Activated T-helper 1 cell treated with anti-CD3 and anti-CD28 coated beads, Interleukin-12 subunit alpha, Interleukin-12 subunit beta, Interleukin-2, Interleukin-4 antibody, amounts not matched to agents 30 ng/mL and 10 ng/mL and 1 ng/mL, durations not matched to agents 14 hours and 24 hours and 36 hours (primary cell): ENCODE measurements at regions not wholly inside any gene's neighbourhood (a gene's known extent, or its start where the extent isn't known, plus 50 kb on each side); places are given as distances from the start of the nearest gene placed in this dataset.

Experiments
- DNase-seq: peaks from one replicate; pipeline ENCODE4 v3.0.0; 2021; ENCODE audit warnings: low spot score
- H3K27ac Mint-ChIP-seq: one replicate; pipeline ENCODE4 v1.8.0; 2021; ENCODE audit warnings: mild to moderate bottlenecking, mixed read lengths
- H3K27me3 Mint-ChIP-seq: one replicate; pipeline ENCODE4 v1.8.0; 2022; ENCODE audit warnings: mild to moderate bottlenecking, moderate library complexity, mixed read lengths; ENCODE audit not compliant: insufficient read depth
- H3K36me3 Mint-ChIP-seq: one replicate; pipeline ENCODE4 v1.8.0; 2021; ENCODE audit warnings: low read depth, mixed read lengths
- H3K4me1 Mint-ChIP-seq: one replicate; pipeline ENCODE4 v1.8.0; 2021; ENCODE audit warnings: low read depth, mixed read lengths
- H3K4me3 Mint-ChIP-seq: one replicate; pipeline ENCODE4 v1.8.0; 2021; ENCODE audit warnings: mild to moderate bottlenecking, moderate library complexity, mixed read lengths
- H3K9me3 Mint-ChIP-seq: one replicate; pipeline ENCODE4 v1.8.0; 2021; ENCODE audit warnings: mixed read lengths
- intact Hi-C: fragments of 100-400 bp; cut with micrococcal nuclease; formaldehyde crosslinking; loops from one replicate; pipeline ENCODE4 v1.15.1; 2024

DNA sequence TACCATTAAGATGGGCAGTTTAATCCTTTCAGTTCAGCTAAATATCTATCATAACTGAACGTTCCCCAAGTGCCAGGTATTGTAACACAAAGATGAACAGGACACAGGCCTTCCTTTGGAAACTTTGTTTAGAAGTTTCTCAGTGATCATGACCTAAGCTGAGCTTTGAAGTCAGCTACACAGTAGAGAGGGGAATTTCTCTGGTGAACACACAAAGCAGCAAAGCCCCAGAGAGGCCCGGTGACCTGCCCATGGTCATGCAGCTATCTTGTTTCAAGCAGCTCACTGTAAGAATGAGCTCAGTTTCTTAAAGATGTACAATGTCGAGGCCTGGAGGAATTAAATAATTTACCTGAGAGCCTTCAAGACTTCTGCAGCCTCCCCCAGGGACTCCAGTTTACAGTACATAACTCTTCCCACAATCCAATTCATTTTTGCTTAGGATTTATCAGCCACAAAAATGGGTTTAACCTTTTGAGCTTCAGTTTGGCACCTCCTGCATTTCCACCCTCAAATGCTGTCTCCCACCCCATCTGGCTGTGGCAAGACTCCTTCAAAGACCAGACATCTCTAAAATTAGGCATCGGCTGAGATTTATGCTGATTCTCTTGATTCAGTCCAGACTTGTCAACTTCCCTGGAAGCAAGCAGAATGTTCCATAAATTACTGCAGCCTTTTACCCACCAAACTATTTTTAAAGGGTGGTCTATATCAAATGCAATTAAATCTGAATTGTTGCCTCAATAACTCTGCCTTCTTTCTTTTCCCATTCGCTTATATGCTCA is 325.6 kb downstream of the TXNL1 start:
- no peak for DNase-seq
- no peaks in the 10 kb centered on the region for H3K9me3 Mint-ChIP-seq
- H3K27me3 Mint-ChIP-seq, result no peaks in the 10 kb centered on the region
- no peaks in the 10 kb centered on the region for H3K4me1 Mint-ChIP-seq
- H3K27ac Mint-ChIP-seq, result no peak overlapping the region
- H3K4me3 Mint-ChIP-seq, result no peak overlapping the region
- intact Hi-C loops, result no loop called here
- no peaks in the 10 kb centered on the region for H3K36me3 Mint-ChIP-seq

- no peak overlapping the region for H3K4me3 Mint-ChIP-seq
- no peaks in the 10 kb centered on the region for H3K36me3 Mint-ChIP-seq
- H3K27ac Mint-ChIP-seq, result no peak overlapping the region
- H3K27me3 Mint-ChIP-seq, result peaks cover 4% of the 10 kb centered on the region
- intact Hi-C loops, result no loop called here
- DNase-seq, result no peak
- H3K9me3 Mint-ChIP-seq, result no peaks in the 10 kb centered on the region
- no peaks in the 10 kb centered on the region for H3K4me1 Mint-ChIP-seq
These were observed 329.3 kb downstream of the TXNL1 start for GRCh38 chr18:56309104-56309503.

GRCh38 chr18:56307354-56308170 is 330.8 kb downstream of the TXNL1 start:
- no peaks in the 10 kb centered on the region for H3K36me3 Mint-ChIP-seq
- intact Hi-C loops, result no loop called here
- H3K27ac Mint-ChIP-seq, result no peak overlapping the region

GRCh38 chr18:56306797-56307196 is 331.6 kb downstream of the TXNL1 start:
- DNase-seq, result no peak
- no peaks in the 10 kb centered on the region for H3K4me1 Mint-ChIP-seq
- no peaks in the 10 kb centered on the region for H3K9me3 Mint-ChIP-seq
- no peak overlapping the region for H3K27ac Mint-ChIP-seq
- H3K27me3 Mint-ChIP-seq, result peaks cover 6% of the 10 kb centered on the region
- no peaks in the 10 kb centered on the region for H3K36me3 Mint-ChIP-seq
- intact Hi-C loops, result no loop called here
- H3K4me3 Mint-ChIP-seq, result no peak overlapping the region

More at GRCh38 chr18:56307354-56308170, 330.8 kb downstream of the TXNL1 start:
- no peak for DNase-seq
- H3K27me3 Mint-ChIP-seq, result peaks cover 6% of the 10 kb centered on the region
- H3K4me1 Mint-ChIP-seq, result no peaks in the 10 kb centered on the region
- H3K4me3 Mint-ChIP-seq, result no peak overlapping the region
- no peaks in the 10 kb centered on the region for H3K9me3 Mint-ChIP-seq

DNA sequence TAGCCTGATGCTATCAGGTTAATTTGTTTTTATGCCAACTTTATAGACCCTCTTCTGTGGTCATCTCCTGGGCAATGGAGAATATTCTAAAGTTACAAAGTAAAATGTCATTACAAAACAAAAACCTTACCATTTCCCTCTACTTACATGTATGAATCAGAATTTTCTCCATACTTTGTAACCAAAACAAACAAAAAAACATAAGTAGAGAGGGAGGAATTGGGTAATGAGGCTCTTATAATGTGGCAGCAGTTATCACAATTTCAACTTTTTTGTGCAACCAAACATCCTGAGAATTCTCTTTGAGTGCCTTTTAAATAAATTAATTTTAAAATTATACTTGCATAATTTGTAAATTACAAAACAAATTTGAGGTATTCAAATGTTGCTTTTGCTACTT is 332.8 kb downstream of the TXNL1 start:
- DNase-seq, result no peak
- H3K27me3 Mint-ChIP-seq, result peaks cover 6% of the 10 kb centered on the region
- H3K4me1 Mint-ChIP-seq, result no peaks in the 10 kb centered on the region
- H3K27ac Mint-ChIP-seq, result no peak overlapping the region
- H3K36me3 Mint-ChIP-seq, result no peaks in the 10 kb centered on the region
- peaks cover 4% of the 10 kb centered on the region for H3K9me3 Mint-ChIP-seq
- no peak overlapping the region for H3K4me3 Mint-ChIP-seq
- intact Hi-C loops, result no loop called here

- Mint-ChIP-seq H3K9me3 (peaks cover 4% of the 10 kb centered on the region), H3K4me1 (no peaks in the 10 kb centered on the region), H3K4me3 (no peak overlapping the region), H3K27ac (no peak overlapping the region), H3K27me3 (peaks cover 6% of the 10 kb centered on the region), H3K36me3 (no peaks in the 10 kb centered on the region)
- no peak for DNase-seq
- intact Hi-C loops, result no loop called here
These were observed 336.2 kb downstream of the TXNL1 start for GRCh38 chr18:56302156-56302555.

GRCh38 chr18:56299740-56300139 is 338.7 kb downstream of the TXNL1 start:
- Mint-ChIP-seq H3K9me3 (peaks cover 4% of the 10 kb centered on the region), H3K4me1 (peaks cover 3% of the 10 kb centered on the region), H3K36me3 (no peaks in the 10 kb centered on the region), H3K27me3 (peaks cover 2% of the 10 kb centered on the region), H3K4me3 (no peak overlapping the region), H3K27ac (no peak overlapping the region)
- DNase-seq, result no peak
- intact Hi-C loops, result no loop called here

- Mint-ChIP-seq H3K4me1 (peaks cover 4% of the 10 kb centered on the region), H3K4me3 (no peak overlapping the region), H3K9me3 (peaks cover 4% of the 10 kb centered on the region), H3K27ac (no peak overlapping the region), H3K36me3 (no peaks in the 10 kb centered on the region), H3K27me3 (peaks cover 2% of the 10 kb centered on the region)
- DNase-seq, result no peak
- intact Hi-C loops, result no loop called here
These were observed 339.5 kb downstream of the TXNL1 start for GRCh38 chr18:56298935-56299334.

- no peak overlapping the region for H3K27ac Mint-ChIP-seq
- no peaks in the 10 kb centered on the region for H3K27me3 Mint-ChIP-seq
- H3K36me3 Mint-ChIP-seq, result no peaks in the 10 kb centered on the region
- peaks cover 4% of the 10 kb centered on the region for H3K4me1 Mint-ChIP-seq
- H3K4me3 Mint-ChIP-seq, result no peak overlapping the region
- peaks cover 4% of the 10 kb centered on the region for H3K9me3 Mint-ChIP-seq
- no peak for DNase-seq
- intact Hi-C loops, result no loop called here
These were observed 342.0 kb downstream of the TXNL1 start for GRCh38 chr18:56296381-56296780.

GRCh38 chr18:56294484-56295183 is 343.8 kb downstream of the TXNL1 start:
- Mint-ChIP-seq H3K4me1 (peaks cover 4% of the 10 kb centered on the region), H3K4me3 (no peak overlapping the region), H3K27ac (no peak overlapping the region), H3K9me3 (no peaks in the 10 kb centered on the region), H3K27me3 (peaks cover 2% of the 10 kb centered on the region), H3K36me3 (no peaks in the 10 kb centered on the region)
- DNase-seq, result no peak
- intact Hi-C loops, result no loop called here

GRCh38 chr18:56291294-56291693 is 347.1 kb downstream of the TXNL1 start:
- DNase-seq, result no peak
- H3K27ac Mint-ChIP-seq, result no peak overlapping the region
- peaks cover 4% of the 10 kb centered on the region for H3K4me1 Mint-ChIP-seq
- H3K9me3 Mint-ChIP-seq, result no peaks in the 10 kb centered on the region
- no peak overlapping the region for H3K4me3 Mint-ChIP-seq
- H3K27me3 Mint-ChIP-seq, result peaks cover 2% of the 10 kb centered on the region
- intact Hi-C loops, result no loop called here
- no peaks in the 10 kb centered on the region for H3K36me3 Mint-ChIP-seq

DNA sequence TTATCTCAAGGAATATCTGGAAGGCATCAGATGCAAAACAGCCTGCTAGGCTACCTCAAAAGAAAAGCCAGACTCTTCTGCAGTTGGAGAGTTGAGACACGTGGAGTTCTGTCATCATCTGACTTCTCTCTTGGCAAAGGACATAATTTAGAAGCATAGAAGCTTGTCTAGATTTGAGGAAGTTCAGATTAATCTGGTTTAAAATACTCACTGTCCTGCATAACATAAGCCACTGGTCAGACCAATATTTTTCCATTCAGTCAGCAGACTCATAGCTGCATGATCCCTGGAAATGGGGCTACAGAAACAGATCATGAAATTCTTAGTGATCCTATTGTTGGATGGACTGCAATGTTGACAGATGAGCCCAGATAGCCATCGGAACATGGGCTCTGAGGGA is 349.0 kb downstream of the TXNL1 start:
- no peaks in the 10 kb centered on the region for H3K4me1 Mint-ChIP-seq
- no peaks in the 10 kb centered on the region for H3K9me3 Mint-ChIP-seq
- intact Hi-C loops, result no loop called here
- no peak overlapping the region for H3K27ac Mint-ChIP-seq
- DNase-seq, result no peak
- peaks cover 2% of the 10 kb centered on the region for H3K27me3 Mint-ChIP-seq
- no peak overlapping the region for H3K4me3 Mint-ChIP-seq
- H3K36me3 Mint-ChIP-seq, result no peaks in the 10 kb centered on the region

GRCh38 chr18:56286775-56287325 is 351.5 kb downstream of the TXNL1 start:
- Mint-ChIP-seq H3K4me3 (no peak overlapping the region), H3K4me1 (no peaks in the 10 kb centered on the region), H3K27me3 (peaks cover 2% of the 10 kb centered on the region), H3K27ac (no peak overlapping the region), H3K36me3 (no peaks in the 10 kb centered on the region), H3K9me3 (no peaks in the 10 kb centered on the region)
- no peak for DNase-seq
- intact Hi-C loops, result no loop called here
